HG03521 (cell line): ENCODE measurements at regions not wholly inside any gene's neighbourhood (a gene's known extent, or its start where the extent isn't known, plus 50 kb on each side); places are given as distances from the start of the nearest gene placed in this dataset.
A peak's percentile ranks its signal among the peaks of the same experiment; 100 is the strongest.

Source experiments
- ATAC-seq: cut with Tn5 transposase; IDR thresholded peaks from one replicate; pipeline ENCODE4 v1.9.1; 2021; ENCODE audit warnings: mild to moderate bottlenecking, moderate library complexity; ENCODE audit not compliant: unreplicated experiment

- no peak for ATAC-seq
These were observed 54.4 kb downstream of the NIBAN1 start for GRCh38 chr1:184919892-184920291.

DNA sequence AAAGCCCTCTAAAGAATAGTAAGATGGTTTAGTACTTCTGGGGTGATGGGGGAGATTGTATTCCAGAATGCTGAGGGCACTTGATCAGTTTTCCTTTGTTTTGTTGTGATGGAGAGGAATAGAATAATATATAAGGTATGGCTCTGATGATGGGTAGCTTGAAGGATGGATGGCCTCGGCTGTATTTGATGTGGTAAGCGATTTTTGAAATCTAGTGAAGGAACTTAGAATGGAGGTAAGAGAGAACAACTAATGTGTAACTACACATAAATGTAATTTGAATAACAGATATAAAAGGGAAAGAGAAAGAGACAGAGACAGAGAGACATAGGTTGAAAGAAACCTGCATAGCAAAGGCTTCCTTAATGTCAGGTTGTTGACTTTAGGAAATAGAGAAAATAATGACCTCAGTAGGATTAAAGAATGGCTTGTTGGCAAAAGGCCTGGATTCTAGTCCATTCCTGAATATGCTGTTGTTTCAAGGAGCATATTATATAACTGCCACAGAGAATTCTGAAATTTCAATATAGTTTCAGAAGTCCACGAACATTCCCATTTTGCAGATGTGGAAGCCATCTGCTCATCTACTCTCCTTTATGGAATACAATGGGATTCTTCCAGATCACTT lies 58.7 kb downstream of the NIBAN1 start:
- ATAC-seq, result no peak

DNA sequence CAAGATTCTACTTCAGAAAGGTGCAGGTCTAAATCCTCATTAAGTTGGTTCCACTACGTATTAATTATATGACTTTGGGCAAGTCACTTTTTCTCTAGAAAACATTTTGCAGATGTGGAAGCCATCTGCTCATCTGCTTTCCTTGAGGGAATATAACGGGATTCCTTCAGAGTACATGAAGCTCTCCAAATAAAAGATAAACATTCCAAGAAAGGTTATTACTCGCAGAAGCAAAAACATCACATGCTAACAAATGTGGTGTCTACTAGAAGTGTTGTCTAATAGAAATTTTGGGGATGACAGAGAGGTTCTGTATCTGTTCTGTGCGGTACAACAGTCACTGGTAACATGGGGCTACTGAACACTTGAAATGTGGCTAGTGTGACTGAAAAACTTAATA lies 60.2 kb downstream of the NIBAN1 start:
- ATAC-seq, result no peak

DNA sequence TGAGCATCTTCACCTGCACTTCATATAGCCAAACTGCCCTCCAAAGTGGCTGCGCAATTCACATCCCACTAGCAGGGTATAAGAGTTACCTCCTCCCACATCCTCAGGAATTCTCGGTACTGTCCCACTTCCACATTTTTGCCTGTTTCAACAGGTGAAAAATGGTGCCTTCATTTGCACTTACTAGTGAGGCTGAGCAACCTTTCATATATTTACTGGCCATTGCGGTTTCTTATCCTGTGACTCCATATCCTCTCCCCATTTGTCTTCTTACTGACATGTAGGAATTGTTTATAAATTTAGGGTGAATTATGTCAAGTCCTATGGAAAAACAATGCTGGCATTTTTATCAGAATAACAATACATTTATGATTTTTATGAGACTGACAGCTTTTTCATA lies 61.9 kb downstream of the NIBAN1 start:
- ATAC-seq, result no peak

DNA sequence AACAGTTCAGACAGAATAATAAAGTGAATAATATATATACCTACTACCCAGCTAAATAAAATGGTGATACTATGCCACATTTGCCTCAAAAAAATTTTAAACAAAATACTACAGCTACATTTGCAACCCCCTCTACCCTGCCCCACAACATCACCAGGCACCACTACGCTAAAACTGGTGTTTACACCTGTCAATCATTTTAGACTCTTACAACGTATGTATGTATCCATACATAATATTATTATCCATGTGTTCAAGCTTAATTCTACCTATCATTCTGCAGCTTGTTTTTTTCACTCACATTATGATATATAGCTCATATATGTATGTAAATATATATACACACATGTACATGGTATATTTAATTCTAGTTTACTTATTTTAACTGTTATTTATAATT lies 62.5 kb downstream of the NIBAN1 start:
- ATAC-seq, result no peak

- ATAC-seq, result no peak
These were observed 63.1 kb downstream of the NIBAN1 start for GRCh38 chr1:184911103-184911745.

GRCh38 chr1:184910691-184911091 lies 63.6 kb downstream of the NIBAN1 start:
- ATAC-seq, result no peak

DNA sequence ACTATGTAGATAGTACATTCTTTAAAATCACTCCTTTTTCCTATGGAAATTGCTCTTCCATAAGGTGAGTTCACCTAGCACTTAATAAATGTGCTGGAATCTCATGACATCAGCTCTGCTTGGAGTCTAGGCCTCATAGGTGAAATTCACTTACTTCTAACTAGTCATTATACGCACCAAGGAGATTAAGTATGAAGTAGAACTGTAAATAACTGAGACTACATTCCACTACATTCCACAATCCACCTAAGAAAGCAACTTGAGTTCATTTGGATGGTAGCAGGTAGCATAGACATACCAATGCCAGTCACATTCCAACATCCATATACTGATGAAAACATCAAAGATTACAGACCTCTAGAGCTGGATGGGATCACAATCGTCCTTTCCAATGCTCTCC lies 64.3 kb downstream of the NIBAN1 start:
- ATAC-seq, result no peak

DNA sequence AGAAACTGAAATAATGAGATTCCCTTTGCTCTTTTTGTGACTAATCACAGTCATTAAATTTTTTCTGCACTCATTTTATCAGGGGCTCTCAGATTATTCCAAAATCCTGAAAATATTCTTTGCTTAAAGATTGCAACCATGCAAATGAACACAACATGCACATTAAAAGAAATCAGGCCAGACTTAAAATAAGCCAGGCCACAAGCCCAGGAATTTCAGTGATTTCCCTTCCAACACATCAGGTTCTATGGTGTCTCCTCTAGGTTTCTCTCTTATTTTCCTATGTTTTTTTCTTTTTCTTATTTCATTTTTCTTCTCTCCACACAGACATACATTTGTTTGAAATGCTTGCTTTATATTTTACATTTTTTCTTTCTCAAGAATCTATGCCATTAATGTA lies 65.3 kb downstream of the NIBAN1 start:
- ATAC-seq, result no peak

DNA sequence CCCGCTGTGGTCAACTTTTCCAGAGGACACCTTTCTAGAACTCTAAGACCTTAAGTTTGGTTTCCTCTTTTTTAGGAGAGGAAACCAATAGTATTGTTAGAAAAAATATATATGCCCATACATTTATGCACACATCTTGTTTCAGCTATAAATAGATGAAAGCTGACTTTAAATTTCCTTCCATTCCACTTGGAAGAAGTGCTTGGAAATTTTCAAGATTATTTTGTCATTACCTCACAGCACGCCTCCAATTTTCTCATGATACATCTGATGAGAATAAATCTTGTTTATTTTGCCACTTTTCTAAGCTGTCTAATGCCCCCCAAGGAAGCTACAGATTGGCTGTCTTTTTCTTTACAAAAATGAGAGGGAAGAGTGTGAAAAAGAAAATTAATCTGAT lies 65.8 kb downstream of the NIBAN1 start:
- no peak for ATAC-seq

- no peak for ATAC-seq
These were observed 66.8 kb downstream of the NIBAN1 start for GRCh38 chr1:184907500-184907899.

DNA sequence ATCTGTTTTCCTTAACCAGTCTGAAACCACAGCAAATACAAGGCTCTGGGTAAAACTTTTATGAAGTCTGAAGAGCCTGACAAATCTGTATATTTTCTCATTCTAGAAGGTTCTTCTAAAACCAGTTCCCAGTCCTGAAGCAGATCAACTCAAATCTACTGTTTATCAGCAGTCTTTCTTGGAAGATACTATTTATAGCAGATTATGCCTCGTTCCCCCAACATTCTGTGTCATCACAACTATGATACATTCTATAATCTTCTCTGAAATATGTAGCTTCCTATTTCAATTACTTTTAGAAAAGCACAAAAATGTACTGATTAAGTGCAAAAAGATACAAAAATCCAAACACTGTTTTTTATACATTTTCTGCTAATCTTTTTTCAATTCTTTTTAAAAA lies 67.5 kb downstream of the NIBAN1 start:
- no peak for ATAC-seq

DNA sequence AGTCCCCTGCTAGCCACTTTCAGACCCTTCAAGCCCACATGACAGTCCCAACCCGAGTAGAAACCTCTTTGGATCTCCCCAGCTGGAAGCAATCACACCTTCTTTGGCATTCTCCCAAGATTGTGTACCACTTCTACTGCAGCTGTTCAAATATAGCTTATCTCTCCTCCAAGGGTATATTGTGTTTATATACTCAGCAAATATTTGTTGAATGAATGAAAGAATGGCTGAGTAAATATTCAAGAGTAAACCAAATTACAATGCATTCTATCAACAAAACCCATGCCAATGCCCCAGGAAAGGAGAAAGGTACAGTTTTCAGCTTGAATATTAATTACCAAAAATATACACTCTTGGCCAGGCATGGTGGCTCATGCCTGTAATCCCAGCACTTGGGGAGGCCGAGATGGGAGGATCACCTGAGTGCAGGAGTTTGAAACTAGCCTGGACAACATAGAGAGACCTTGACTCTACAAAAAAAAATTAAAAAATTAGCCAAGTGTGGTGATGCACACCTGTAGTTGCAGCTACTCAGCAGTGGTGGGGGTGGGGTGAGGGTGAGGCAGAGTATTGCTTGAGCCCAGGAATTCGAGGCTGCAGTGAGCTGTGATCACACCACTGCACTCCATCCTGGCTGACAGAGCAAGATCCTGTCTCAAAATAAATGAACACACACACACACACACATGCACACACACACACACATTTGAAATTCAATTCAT lies 68.5 kb downstream of the NIBAN1 start:
- no peak for ATAC-seq

DNA sequence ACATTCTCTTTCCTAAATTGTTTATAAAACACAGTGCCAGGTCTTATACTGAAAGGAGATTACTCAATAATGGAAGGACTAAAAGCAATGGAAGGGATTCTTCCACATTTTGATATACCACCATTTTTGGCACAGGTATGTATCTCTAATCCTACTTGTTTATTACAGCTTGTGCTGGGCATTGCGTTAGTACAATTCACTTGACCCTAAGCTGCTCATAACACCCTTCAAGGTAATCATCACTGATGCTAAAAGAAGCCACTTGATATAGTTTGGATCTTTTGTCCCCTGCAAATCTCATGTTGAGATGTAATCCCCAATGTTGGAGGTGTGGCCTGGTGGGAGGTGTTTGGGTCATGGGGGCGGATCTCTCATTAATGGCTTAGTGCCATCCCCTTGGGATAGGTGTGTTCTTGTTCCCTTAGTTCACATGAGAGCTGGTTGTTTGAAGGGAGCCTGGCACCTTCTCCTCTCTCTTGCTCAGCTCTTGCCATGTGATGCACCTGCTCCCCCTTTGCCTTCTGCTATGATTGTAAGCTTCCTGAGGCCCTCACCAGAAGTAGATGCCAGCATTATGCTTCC lies 71.1 kb downstream of the NIBAN1 start:
- ATAC-seq, result no peak

DNA sequence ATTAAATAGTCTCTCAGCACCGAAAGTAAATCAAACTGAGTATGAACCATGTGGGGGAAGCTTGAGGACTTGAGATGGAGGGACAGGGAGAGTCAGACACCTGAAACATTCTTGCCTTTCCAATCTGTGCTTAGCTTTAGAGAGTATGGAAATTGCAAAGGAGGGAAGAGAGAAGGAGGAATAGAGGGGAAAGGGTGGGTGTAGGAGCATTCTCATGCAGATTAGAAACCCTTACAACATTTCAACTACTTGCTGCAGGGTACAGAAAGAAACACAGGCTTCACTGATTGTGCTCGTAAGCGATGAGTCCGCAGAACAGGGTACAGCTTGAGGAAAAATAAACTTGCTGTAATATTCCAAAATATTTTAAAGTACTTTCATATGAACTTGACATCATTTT lies 73.8 kb downstream of the NIBAN1 start:
- no peak for ATAC-seq

GRCh38 chr1:184896000-184896399 lies 78.3 kb downstream of the NIBAN1 start:
- ATAC-seq, result no peak

DNA sequence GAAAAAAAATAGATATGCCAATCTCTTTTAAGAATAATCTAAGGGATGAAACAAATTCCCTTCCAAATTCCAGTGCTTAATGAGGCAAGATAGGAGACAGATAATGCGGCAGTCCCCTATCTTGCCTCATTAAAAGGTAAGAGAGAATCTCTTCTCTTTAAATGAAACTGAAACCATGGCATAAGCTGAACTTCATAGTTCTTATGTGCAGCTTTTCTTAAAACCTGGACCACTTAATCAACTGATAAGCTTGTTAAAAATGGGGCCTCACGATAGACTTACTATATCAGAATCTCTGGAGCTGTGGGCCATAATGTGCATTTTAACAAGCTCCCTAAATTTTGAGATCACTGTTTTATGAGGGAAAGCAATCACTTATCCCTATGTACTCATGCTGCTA lies 79.2 kb downstream of the NIBAN1 start:
- ATAC-seq, result no peak

DNA sequence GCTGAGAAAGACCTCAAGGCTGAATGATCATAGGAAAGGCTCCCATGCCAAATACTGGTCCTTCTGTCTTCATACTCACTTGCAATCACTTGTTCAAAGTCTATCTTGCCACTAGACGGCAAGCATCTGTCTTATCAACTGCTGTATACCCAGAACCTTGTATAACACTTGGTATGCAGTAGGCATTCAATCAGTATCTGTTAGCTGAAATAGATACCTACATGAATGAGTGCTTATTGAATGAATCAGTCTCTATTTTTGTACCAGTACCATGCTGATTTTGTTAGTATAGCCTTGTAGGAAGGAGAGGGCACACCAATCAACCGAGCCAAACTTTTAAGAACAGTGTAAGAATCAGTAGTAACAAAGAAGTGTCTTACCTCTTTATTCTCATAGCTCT lies 80.6 kb downstream of the NIBAN1 start:
- ATAC-seq, result no peak

DNA sequence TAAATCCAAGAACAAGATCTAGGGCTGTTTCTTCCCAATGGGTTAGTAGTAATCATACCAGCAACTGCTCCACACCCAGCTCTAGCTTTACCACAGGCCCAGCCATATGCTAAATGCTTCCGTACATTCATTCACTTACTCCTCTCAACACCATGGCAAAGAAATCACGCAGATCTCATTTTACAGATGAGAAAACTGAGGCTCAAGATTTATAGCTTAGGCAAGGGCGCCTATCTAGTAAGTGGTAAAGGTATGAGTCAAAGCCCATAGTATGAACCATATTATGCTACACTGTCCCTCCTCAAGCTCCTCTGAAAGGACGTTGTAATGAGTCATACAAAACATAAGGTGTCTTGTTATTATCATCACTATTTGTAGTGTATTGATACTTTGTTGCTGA lies 82.2 kb downstream of the NIBAN1 start:
- ATAC-seq, result peak; percentile 82

GRCh38 chr1:184891440-184891839 lies 82.9 kb downstream of the NIBAN1 start:
- ATAC-seq, result no peak

- no peak for ATAC-seq
These were observed 83.8 kb downstream of the NIBAN1 start for GRCh38 chr1:184890539-184890973.

DNA sequence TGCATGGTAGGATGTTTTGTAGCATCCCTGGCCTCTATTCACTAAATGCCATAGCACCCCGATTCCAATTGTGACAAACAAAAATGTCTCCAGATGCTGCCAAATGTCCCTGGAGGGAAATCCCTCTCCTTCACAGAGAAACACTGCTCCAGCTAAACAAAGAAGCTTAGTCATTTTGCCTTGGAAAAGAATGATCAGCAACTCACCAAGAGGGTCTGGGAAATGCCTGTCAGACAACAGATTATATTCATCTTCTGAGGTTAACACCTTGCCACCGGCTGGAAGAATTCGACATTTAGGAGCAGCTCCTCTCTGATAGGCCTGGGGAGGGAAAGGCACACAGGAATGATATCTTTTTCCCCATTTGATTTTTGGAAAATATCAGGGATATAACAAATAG lies 84.4 kb downstream of the NIBAN1 start:
- no peak for ATAC-seq
